ENCODE measurements at regions not wholly inside any gene's neighbourhood (a gene's known extent, or its start where the extent isn't known, plus 50 kb on each side); places are given as distances from the start of the nearest gene placed in this dataset.
A peak's percentile ranks its signal among the peaks of the same experiment; 100 is the strongest.

DNA sequence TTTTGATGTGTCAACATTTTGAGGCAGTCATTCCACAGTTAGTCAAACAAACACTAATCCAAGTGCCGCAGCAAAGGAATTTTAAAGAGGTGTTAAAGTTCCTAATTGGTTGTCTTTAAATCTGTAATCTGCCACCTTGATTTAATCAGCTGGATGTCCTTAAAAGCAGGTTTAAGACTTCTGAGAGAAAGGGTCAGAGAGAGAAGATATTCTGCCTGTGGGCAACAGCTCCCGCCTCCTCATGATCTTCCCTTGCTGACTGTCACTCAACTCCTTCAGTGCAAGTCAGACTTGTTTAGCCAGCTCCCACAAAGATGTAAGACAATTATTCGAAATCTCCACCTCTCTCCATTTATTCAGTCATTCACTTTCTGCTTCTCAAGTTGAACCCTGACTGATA lies 92.6 kb upstream of the MYRIP start:
- no peaks in the 10 kb centered on the region for H3K27me3 ChIP-seq
- Mint-ChIP-seq H3K27ac (no peak overlapping the region), H3K4me1 (no peaks in the 10 kb centered on the region), H3K4me3 (no peak overlapping the region), H3K27me3 (ENCODE audit: insufficient read depth, low read depth) (no peaks in the 10 kb centered on the region), H3K36me3 (no peaks in the 10 kb centered on the region), H3K9me3 (peaks cover 4% of the 10 kb centered on the region)
- no peak overlapping the region for H3K9ac ChIP-seq
- no peaks in the 10 kb centered on the region for H3K79me2 ChIP-seq (ENCODE audit: low read depth)
- H2AFZ ChIP-seq (replicated peaks), result no peak overlapping the region
- no peaks in the 10 kb centered on the region for H3K9me3 ChIP-seq (ENCODE audit: low read depth)
- no peaks in the 10 kb centered on the region for H4K20me1 ChIP-seq (ENCODE audit: low read depth)
- H3K36me3 ChIP-seq, result no peaks in the 10 kb centered on the region
- no peaks in the 10 kb centered on the region for H3K4me1 ChIP-seq
- no peak overlapping the region for H3K27ac ChIP-seq
- DNase-seq (ENCODE audit: low spot score), result no peak
- TF ChIP-seq EZH2phosphoT487 (IDR thresholded peaks at IDR 0.05), result no peak
- TF ChIP-seq CTCF (IDR thresholded peaks at IDR 0.05), result no peak
- TF ChIP-seq EZH2 (IDR thresholded peaks at IDR 0.05), result no peak
- no peak overlapping the region for H3K4me3 ChIP-seq
- no peak overlapping the region for H3K4me2 ChIP-seq
- peaks cover 9% of the 10 kb centered on the region for H3F3A ChIP-seq (ENCODE audit: low read depth)

- H3K27me3 ChIP-seq, result no peaks in the 10 kb centered on the region
- Mint-ChIP-seq H3K27ac (no peak overlapping the region), H3K9me3 (no peaks in the 10 kb centered on the region), H3K4me3 (no peak overlapping the region), H3K4me1 (no peaks in the 10 kb centered on the region), H3K27me3 (ENCODE audit: insufficient read depth, low read depth) (no peaks in the 10 kb centered on the region), H3K36me3 (no peaks in the 10 kb centered on the region)
- no peaks in the 10 kb centered on the region for H3K36me3 ChIP-seq
- no peaks in the 10 kb centered on the region for H3K79me2 ChIP-seq (ENCODE audit: low read depth)
- H2AFZ ChIP-seq (replicated peaks), result no peak overlapping the region
- H3K9me3 ChIP-seq (ENCODE audit: low read depth), result no peaks in the 10 kb centered on the region
- no peak overlapping the region for H3K9ac ChIP-seq
- TF ChIP-seq CTCF (IDR thresholded peaks at IDR 0.05) (no peak), EZH2 (IDR thresholded peaks at IDR 0.05) (no peak), EZH2phosphoT487 (IDR thresholded peaks at IDR 0.05) (no peak)
- no peak overlapping the region for H3K4me3 ChIP-seq
- no peak overlapping the region for H3K27ac ChIP-seq
- H3K4me2 ChIP-seq, result no peak overlapping the region
- H3K4me1 ChIP-seq, result no peaks in the 10 kb centered on the region
- H4K20me1 ChIP-seq (ENCODE audit: low read depth), result no peaks in the 10 kb centered on the region
- DNase-seq (ENCODE audit: low spot score), result no peak
- H3F3A ChIP-seq (ENCODE audit: low read depth), result peaks cover 9% of the 10 kb centered on the region
Measured at GRCh38 chr3:39718674-39719595, 90.5 kb upstream of the MYRIP start.

GRCh38 chr3:39721076-39721475 lies 88.3 kb upstream of the MYRIP start:
- Histone ChIP-seq H2AFZ (replicated peaks) (no peak overlapping the region), H3K27ac (peak overlapping the region; percentile 37), H3K36me3 (no peaks in the 10 kb centered on the region)

More at GRCh38 chr3:39721076-39721475, 88.3 kb upstream of the MYRIP start:
- DNase-seq (ENCODE audit: low spot score), result no peak
- H4K20me1 ChIP-seq (ENCODE audit: low read depth), result no peaks in the 10 kb centered on the region
- H3K9me3 ChIP-seq (ENCODE audit: low read depth), result no peaks in the 10 kb centered on the region
- no peaks in the 10 kb centered on the region for H3K4me1 ChIP-seq
- no peaks in the 10 kb centered on the region for H3K27me3 ChIP-seq
- no peak overlapping the region for H3K4me3 ChIP-seq
- Mint-ChIP-seq H3K27me3 (ENCODE audit: insufficient read depth, low read depth) (no peaks in the 10 kb centered on the region), H3K4me1 (no peaks in the 10 kb centered on the region), H3K27ac (no peak overlapping the region), H3K4me3 (no peak overlapping the region), H3K36me3 (no peaks in the 10 kb centered on the region), H3K9me3 (no peaks in the 10 kb centered on the region)
- H3K4me2 ChIP-seq, result no peak overlapping the region
- TF ChIP-seq CTCF (IDR thresholded peaks at IDR 0.05) (no peak), EZH2phosphoT487 (IDR thresholded peaks at IDR 0.05) (no peak), EZH2 (IDR thresholded peaks at IDR 0.05) (no peak)
- H3K79me2 ChIP-seq (ENCODE audit: low read depth), result no peaks in the 10 kb centered on the region
- no peak overlapping the region for H3K9ac ChIP-seq
- peaks cover 9% of the 10 kb centered on the region for H3F3A ChIP-seq (ENCODE audit: low read depth)

Data from neural progenitor cell (in vitro differentiated cells).